Testis (tissue), 2 donors: ENCODE measurements at regions not wholly inside any gene's neighbourhood (a gene's known extent, or its start where the extent isn't known, plus 50 kb on each side); places are given as distances from the start of the nearest gene placed in this dataset.

ENCODE experiments used
- CTCF ChIP-seq, 3 experiments: fragments of 450-650 bp in 2 of 3; fragments of 200-600 bp in 1 of 3; sonication (generic) in 1 of 3; IDR thresholded peaks; one replicate each; pipeline ENCODE4 v1.5.1; 2016 to 2019; ENCODE audit warnings: antibody characterized with exemption in 3 of 3, mild to moderate bottlenecking in 2 of 3, moderate library complexity in 1 of 3
- POLR2A ChIP-seq: fragments of 450-650 bp; IDR thresholded peaks from one replicate; pipeline ENCODE4 v1.6.1; 2017; ENCODE audit warnings: antibody characterized with exemption, mild to moderate bottlenecking, moderate library complexity

GRCh38 chr19:30686176-30686820, 314.1 kb downstream of the ZNF536 start:
- no peak for TF ChIP-seq CTCF (IDR thresholded peaks at IDR 0.05)
- TF ChIP-seq POLR2A = no peak
